Tibial nerve (tissue), 4 donors: ENCODE measurements at regions not wholly inside any gene's neighbourhood (a gene's known extent, or its start where the extent isn't known, plus 50 kb on each side); places are given as distances from the start of the nearest gene placed in this dataset.

Experiments used
- CTCF ChIP-seq, 5 experiments: fragments of 200-600 bp in 3 of 5; fragments of 450-650 bp in 2 of 5; sonication (generic) in 3 of 5; IDR thresholded peaks; one replicate each; pipeline ENCODE4 v1.5.1; 2016 to 2019; ENCODE audit warnings: antibody characterized with exemption in 5 of 5, mild to moderate bottlenecking in 3 of 5, moderate library complexity in 2 of 5
- EP300 ChIP-seq, 2 donors: sonication (generic); formaldehyde crosslinking; IDR thresholded peaks; one replicate each; pipeline ENCODE4 v1.6.1; 2017; ENCODE audit warnings: antibody characterized with exemption in 2 of 2, mild to moderate bottlenecking in 1 of 2

- TF ChIP-seq CTCF (IDR thresholded peaks at IDR 0.05) (no peak), EP300 (IDR thresholded peaks at IDR 0.05) (no peak)
Measured at GRCh38 chr18:43601432-43601831, 324.1 kb upstream of the SYT4 start.
